Endothelial cell (in vitro differentiated cells): ENCODE measurements at regions not wholly inside any gene's neighbourhood (a gene's known extent, or its start where the extent isn't known, plus 50 kb on each side); places are given as distances from the start of the nearest gene placed in this dataset.

ENCODE experiments used
- DNase-seq: peaks from one replicate; pipeline ENCODE4 v3.0.0; 2021; ENCODE audit warnings: low spot score
- H3K27ac Mint-ChIP-seq: one replicate; pipeline ENCODE4 v1.8.0; 2021; ENCODE audit warnings: mixed read lengths, inconsistent platforms; ENCODE audit not compliant: unreplicated experiment
- H3K27me3 Mint-ChIP-seq: one replicate; pipeline ENCODE4 v1.8.0; 2021; ENCODE audit warnings: mild to moderate bottlenecking, moderate library complexity, mixed read lengths, inconsistent platforms; ENCODE audit not compliant: unreplicated experiment
- H3K36me3 Mint-ChIP-seq: one replicate; pipeline ENCODE4 v1.8.0; 2021; ENCODE audit warnings: mild to moderate bottlenecking, low read depth, mixed read lengths, inconsistent platforms; ENCODE audit not compliant: unreplicated experiment
- H3K4me1 Mint-ChIP-seq: one replicate; pipeline ENCODE4 v1.8.0; 2021; ENCODE audit warnings: mild to moderate bottlenecking, mixed read lengths, inconsistent platforms; ENCODE audit not compliant: unreplicated experiment
- H3K4me3 Mint-ChIP-seq: one replicate; pipeline ENCODE4 v1.8.0; 2021; ENCODE audit warnings: mild to moderate bottlenecking, mixed read lengths, inconsistent platforms; ENCODE audit not compliant: unreplicated experiment
- H3K9me3 Mint-ChIP-seq: one replicate; pipeline ENCODE4 v1.8.0; 2021; ENCODE audit warnings: mixed read lengths, inconsistent platforms; ENCODE audit not compliant: unreplicated experiment
- TF ChIP-seq, protein P1 (sequence below): fragments of 200-600 bp; sonication (generic); IDR thresholded peaks from one replicate; pipeline ENCODE4 v1.5.0; 2021; ENCODE audit warnings: antibody characterized with exemption; ENCODE audit not compliant: unreplicated experiment

- TF ChIP-seq, protein P1, sequence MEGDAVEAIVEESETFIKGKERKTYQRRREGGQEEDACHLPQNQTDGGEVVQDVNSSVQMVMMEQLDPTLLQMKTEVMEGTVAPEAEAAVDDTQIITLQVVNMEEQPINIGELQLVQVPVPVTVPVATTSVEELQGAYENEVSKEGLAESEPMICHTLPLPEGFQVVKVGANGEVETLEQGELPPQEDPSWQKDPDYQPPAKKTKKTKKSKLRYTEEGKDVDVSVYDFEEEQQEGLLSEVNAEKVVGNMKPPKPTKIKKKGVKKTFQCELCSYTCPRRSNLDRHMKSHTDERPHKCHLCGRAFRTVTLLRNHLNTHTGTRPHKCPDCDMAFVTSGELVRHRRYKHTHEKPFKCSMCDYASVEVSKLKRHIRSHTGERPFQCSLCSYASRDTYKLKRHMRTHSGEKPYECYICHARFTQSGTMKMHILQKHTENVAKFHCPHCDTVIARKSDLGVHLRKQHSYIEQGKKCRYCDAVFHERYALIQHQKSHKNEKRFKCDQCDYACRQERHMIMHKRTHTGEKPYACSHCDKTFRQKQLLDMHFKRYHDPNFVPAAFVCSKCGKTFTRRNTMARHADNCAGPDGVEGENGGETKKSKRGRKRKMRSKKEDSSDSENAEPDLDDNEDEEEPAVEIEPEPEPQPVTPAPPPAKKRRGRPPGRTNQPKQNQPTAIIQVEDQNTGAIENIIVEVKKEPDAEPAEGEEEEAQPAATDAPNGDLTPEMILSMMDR: no peak
- Mint-ChIP-seq H3K9me3 (no peaks in the 10 kb centered on the region), H3K27me3 (peaks cover 5% of the 10 kb centered on the region), H3K4me3 (no peak overlapping the region), H3K4me1 (peaks cover 15% of the 10 kb centered on the region), H3K27ac (no peak overlapping the region), H3K36me3 (no peaks in the 10 kb centered on the region)
- no peak for DNase-seq
These were observed 65.0 kb upstream of the POU2AF1 start for GRCh38 chr11:111444040-111444439.

DNA sequence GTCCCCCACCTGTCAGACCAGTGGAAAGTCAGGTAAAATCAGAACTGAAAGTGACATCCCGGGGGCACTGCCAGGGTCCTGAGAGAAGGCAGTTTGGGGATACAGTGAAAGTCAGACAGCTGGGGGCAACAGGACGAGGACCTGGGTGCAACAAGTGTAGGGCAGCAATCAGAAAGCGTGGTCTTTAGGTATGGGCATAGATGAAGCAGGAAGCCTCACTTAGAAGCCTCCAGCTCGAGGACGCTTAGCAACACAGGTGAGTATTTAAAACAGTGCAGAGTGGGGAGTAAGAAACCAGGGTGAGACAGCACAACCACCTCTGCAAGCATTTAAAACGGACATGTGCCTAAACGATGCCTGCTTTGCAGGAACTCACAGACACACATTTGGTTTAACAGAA is 64.6 kb upstream of the POU2AF1 start:
- Mint-ChIP-seq H3K27me3 (peaks cover 5% of the 10 kb centered on the region), H3K27ac (no peak overlapping the region), H3K4me3 (no peak overlapping the region), H3K4me1 (peaks cover 15% of the 10 kb centered on the region), H3K9me3 (no peaks in the 10 kb centered on the region), H3K36me3 (no peaks in the 10 kb centered on the region)
- TF ChIP-seq, protein P1: no peak
- no peak for DNase-seq

DNA sequence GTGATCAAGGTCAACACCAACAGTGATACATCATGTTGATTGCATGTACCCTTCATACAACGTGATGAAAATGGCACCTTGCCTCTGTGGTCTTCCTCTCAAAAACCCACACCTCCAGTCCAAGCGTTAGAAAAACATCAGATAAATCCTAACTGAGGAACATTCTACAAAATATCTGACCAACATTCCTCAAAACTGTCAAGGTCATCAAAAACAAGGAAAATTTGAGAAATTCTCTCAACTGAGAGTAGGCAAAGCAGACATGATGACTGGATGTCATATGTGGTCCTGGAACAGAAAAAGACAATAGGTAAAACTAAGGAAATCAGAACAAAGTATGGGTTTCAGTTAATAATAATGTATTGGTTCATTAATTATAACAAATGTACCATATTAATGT is 64.0 kb upstream of the POU2AF1 start:
- Mint-ChIP-seq H3K27ac (no peak overlapping the region), H3K4me1 (peaks cover 15% of the 10 kb centered on the region), H3K4me3 (no peak overlapping the region), H3K9me3 (no peaks in the 10 kb centered on the region), H3K36me3 (no peaks in the 10 kb centered on the region), H3K27me3 (peaks cover 5% of the 10 kb centered on the region)
- no peak for DNase-seq
- TF ChIP-seq, protein P1: no peak

GRCh38 chr11:111441443-111441842 is 62.4 kb upstream of the POU2AF1 start:
- TF ChIP-seq, protein P1: no peak
- Mint-ChIP-seq H3K4me1 (peaks cover 12% of the 10 kb centered on the region), H3K36me3 (no peaks in the 10 kb centered on the region), H3K9me3 (no peaks in the 10 kb centered on the region), H3K4me3 (no peak overlapping the region), H3K27me3 (peaks cover 5% of the 10 kb centered on the region), H3K27ac (no peak overlapping the region)
- DNase-seq: no peak

DNA sequence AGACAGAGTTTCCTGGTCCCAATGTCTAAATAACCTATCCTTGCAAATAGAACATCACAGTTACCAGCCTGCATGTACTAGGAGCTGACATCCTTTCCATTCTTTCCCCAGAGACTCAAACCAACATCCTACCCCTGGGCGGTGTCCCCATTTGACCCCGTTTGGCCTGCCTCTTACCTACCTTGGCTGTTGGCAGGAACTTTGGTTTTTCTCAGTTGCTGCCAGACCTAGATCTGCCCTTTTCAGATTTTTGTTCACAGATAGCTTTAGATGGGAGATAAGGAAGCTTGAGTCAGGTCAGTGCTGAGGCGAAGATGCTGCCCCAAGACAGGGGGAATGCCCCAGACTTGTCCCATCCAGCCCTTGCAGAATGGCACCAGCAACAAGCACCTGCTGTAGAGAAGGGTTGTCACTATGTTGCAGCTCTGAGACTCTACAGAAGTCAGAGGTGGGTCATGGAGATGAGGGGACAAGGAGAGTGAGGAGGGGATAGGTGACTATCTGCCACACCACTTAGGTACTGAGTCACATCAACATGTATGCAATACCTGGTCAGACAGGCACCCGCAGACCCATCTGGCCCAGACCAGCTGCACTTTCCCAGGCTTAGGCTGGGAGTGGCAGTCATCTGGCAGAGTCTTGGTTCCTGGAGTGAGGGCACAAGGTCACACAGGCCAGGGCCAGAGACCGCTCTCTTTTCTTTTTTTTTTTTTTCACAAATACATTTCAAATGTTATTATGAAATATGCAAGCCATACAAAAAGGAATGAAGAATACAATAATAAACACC is 61.5 kb upstream of the POU2AF1 start:
- Mint-ChIP-seq H3K4me1 (peaks cover 5% of the 10 kb centered on the region), H3K36me3 (no peaks in the 10 kb centered on the region), H3K9me3 (no peaks in the 10 kb centered on the region), H3K27me3 (peaks cover 5% of the 10 kb centered on the region), H3K27ac (no peak overlapping the region), H3K4me3 (no peak overlapping the region)
- TF ChIP-seq, protein P1: no peak
- no peak for DNase-seq
